Lower leg skin (tissue), 4 donors: ENCODE measurements at regions not wholly inside any gene's neighbourhood (a gene's known extent, or its start where the extent isn't known, plus 50 kb on each side); places are given as distances from the start of the nearest gene placed in this dataset.
"Not testable (repeated sequence)": the region's sequence is repeated elsewhere in the genome, so short reads cannot be mapped to it uniquely, and the experiment has no call there.

Source experiments
- DNase-seq, 2 donors: peaks; one replicate each; pipeline ENCODE4 v3.0.0-alpha.2; 2019; ENCODE audit warnings: low spot score in 2 of 2
- H3K4me3 ChIP-seq: fragments of 200-600 bp; sonication (generic); 2 replicates; pipeline ENCODE4 v1.5.1; 2017; ENCODE audit warnings: mild to moderate bottlenecking, low read depth; ENCODE audit not compliant: poor library complexity, severe bottlenecking
- POLR2A ChIP-seq, 2 donors: fragments of 450-650 bp; IDR thresholded peaks; one replicate each; pipeline ENCODE4 v1.6.1; 2016 to 2017; ENCODE audit warnings: antibody characterized with exemption in 2 of 2, mild to moderate bottlenecking in 1 of 2, moderate library complexity in 1 of 2
- WGBS, 2 donors: methylation state at CpG; one replicate each; pipeline ENCODE4 v1.1.5; 2018; 5-methylcytosine and 5-hydroxymethylcytosine counted together
- intact Hi-C: fragments of 100-400 bp; cut with DNase I; formaldehyde crosslinking; loops from one replicate; pipeline ENCODE4 v1.15.0; 2023; ENCODE audit warnings: low total_unique reads
- TF ChIP-seq, protein P1 (sequence below), 3 donors: fragments of 450-650 bp; IDR thresholded peaks; one replicate each; pipeline ENCODE4 v1.5.1; 2016; ENCODE audit warnings: antibody characterized with exemption in 3 of 3, mild to moderate bottlenecking in 3 of 3, moderate library complexity in 2 of 3

DNA sequence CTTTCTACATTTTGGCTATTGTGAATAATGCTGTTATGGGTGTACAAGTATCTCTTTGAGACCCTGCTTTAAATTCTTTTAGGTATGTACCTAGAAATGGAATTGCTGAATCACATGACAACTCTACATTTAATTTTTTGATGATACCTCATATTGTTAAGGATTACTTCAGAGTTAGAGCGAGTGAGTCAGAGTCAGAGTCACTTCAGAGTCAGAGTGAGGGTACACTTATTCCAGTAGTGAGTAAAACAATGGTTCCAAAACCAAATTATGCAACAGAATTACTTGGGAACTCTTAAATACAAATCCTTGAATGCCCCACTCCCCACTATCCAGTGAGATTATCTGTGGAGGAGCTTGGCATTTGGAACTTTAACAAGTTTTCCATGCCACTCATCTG lies 50.3 kb upstream of the SNRK start:
- no peak for DNase-seq

DNA sequence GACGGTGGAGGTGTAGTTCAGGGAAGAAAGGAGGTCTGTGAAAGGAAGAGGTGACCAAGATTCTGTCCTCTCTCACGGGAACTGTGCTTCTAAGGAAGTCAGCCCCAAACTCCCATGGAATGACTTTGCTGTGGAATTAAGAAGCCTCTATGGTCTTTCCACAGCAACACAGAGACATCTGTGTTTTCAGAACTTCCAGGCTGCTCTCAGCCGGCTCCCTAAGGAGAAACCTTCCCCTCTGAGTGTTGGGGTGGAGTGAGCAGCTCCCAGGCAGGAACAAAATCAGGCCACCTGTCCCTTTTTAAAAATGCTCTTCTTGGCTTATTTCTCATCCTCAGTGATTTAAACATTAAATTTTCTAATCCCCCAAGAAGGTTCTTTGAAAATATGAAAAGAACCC lies 53.3 kb upstream of the SNRK start:
- 66 to 77% methylated on average over 3 of the region's 3 CpGs for WGBS, 2 donors
- no peak overlapping the region for H3K4me3 ChIP-seq
- no peak for TF ChIP-seq POLR2A (IDR thresholded peaks at IDR 0.05)
- TF ChIP-seq, protein P1, sequence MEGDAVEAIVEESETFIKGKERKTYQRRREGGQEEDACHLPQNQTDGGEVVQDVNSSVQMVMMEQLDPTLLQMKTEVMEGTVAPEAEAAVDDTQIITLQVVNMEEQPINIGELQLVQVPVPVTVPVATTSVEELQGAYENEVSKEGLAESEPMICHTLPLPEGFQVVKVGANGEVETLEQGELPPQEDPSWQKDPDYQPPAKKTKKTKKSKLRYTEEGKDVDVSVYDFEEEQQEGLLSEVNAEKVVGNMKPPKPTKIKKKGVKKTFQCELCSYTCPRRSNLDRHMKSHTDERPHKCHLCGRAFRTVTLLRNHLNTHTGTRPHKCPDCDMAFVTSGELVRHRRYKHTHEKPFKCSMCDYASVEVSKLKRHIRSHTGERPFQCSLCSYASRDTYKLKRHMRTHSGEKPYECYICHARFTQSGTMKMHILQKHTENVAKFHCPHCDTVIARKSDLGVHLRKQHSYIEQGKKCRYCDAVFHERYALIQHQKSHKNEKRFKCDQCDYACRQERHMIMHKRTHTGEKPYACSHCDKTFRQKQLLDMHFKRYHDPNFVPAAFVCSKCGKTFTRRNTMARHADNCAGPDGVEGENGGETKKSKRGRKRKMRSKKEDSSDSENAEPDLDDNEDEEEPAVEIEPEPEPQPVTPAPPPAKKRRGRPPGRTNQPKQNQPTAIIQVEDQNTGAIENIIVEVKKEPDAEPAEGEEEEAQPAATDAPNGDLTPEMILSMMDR (IDR thresholded peaks at IDR 0.05): no peak
- no peak for DNase-seq
- intact Hi-C loops: no loop called here

More for the DNA sequence above, 50.3 kb upstream of the SNRK start:
- no peak for TF ChIP-seq POLR2A (IDR thresholded peaks at IDR 0.05)
- TF ChIP-seq, protein P1 (IDR thresholded peaks at IDR 0.05): no peak
- WGBS, 2 donors: 95 to 97% methylated on average over 1 of the region's 1 CpG
- H3K4me3 ChIP-seq: no peak overlapping the region
- intact Hi-C loops: no loop called here

DNA sequence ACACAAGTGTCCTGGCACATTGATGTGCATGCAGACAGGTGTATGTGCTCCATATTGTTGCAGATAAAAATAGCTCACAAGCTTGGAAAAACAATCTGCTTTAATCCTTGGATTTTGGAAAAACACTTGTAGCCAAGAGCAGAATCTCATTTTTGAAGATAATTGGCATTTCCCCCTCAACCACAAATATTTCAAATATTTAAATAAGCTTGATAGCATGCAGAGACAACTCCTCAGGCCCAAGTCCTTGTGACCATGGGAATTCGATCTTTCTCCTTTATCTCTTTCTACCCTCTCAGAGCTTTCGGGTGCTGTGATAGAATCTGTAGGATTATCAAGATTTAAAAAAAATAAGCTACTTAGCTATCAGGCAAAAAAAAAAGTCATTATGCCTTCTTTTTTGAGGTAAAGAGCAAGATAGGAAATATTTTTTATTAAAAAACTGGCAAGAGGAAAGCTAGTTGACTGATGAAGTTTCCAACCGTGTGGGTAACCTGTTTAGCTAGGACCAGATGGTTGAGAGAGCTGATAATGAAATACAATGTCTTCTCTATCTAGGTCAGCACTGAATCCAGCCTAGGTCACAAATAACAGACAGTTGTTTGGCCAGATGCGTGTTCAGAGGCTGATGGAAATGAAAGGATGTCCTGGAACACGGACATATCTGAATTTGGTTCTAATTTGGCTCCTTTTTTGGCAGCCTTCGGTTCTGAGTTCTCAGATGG lies 54.9 kb upstream of the SNRK start:
- DNase-seq: no peak
- no peak for TF ChIP-seq POLR2A (IDR thresholded peaks at IDR 0.05)
- TF ChIP-seq, protein P1 (IDR thresholded peaks at IDR 0.05): no peak

DNA sequence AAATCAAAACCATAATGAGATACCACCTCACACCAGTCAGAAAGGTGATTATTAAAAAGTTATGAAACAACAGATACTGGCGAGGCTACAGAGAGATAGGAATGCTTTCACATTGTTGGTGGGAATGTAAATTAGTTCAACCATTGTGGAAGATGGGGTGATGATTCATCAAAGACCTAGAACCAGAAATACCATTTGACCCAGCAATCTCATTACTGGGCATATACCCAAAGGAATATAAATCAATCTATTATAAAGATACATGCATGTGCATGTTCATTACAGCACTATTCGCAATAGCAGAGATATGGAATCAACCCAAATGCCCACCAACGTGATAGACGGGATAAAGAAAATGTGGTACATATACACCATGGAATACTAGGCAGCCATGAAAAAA lies 56.5 kb upstream of the SNRK start:
- intact Hi-C loops: loop anchor here (10.0 kb wide), 1 partner anchor 135 kb away; no protein-coding TSS in a partner anchor
- 50 to 57% methylated on average over 4 of the region's 4 CpGs for WGBS, 2 donors

More for the DNA sequence above, 54.9 kb upstream of the SNRK start:
- intact Hi-C loops: no loop called here
- no peak overlapping the region for H3K4me3 ChIP-seq
- WGBS, 2 donors: 53 to 62% methylated on average over 6 of the region's 6 CpGs

DNA sequence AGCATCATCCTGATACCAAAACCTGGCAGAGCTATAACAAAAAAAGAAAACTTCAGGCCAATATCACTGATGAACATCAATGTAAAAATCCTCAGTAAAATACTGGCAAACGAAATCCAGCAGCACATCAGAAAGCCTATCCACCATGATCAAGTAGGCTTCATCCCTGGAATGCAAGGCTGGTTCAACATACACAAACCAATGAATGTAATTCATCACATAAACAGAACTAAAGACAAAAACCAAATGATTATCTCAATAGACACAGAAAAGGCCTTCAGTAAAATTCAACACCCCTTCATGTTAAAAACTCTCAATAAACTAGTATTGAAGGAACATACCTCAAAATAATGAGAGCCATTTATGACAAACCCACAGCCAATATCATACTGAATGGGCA lies 58.7 kb upstream of the SNRK start:
- 88 to 100% methylated on average over 1 of the region's 1 CpG for WGBS, 2 donors
- H3K4me3 ChIP-seq, DNase-seq: not testable (repeated sequence)
- intact Hi-C loops: loop anchor here (10.0 kb wide), 1 partner anchor 137 kb away; no protein-coding TSS in a partner anchor

More for the DNA sequence above, 56.5 kb upstream of the SNRK start:
- DNase-seq, H3K4me3 ChIP-seq: not testable (repeated sequence)

DNA sequence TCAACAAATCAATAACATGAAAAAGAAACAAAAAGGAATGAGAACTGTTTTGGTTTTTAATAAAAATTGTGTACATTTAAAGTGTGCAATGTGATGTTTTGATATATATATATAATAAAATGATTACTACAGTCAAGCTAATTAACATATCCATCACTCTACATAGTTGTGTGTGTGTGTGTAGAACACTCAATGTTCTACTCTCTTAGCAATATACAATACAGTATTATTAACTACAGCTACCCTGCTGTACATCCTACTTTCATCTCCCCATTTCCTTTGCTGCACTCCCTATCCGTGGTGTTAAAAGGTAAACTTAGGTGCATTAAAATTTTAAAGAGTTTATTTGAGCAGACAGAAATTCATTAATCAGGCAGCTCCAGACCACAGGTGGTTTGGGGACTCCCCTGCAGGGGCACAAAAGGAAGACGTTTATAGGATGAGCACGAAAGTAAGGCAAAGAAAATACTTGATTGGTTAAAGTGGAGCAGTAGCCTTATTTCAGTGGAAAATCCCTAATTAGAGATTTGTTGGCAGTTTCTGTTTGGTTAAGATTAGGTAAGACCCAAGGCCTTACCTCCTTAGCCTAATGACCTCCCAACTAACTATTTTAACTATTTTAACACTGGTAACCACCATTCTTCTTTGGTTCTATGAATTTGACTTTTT lies 61.8 kb upstream of the SNRK start:
- H3K4me3 ChIP-seq: no peak overlapping the region
- no peak for DNase-seq
- no peak for TF ChIP-seq POLR2A (IDR thresholded peaks at IDR 0.05)
- TF ChIP-seq, protein P1 (IDR thresholded peaks at IDR 0.05): no peak
- intact Hi-C loops: loop anchor here (10.0 kb wide), 1 partner anchor 140 kb away; no protein-coding TSS in a partner anchor
- 61 to 69% methylated on average over 3 of the region's 3 CpGs for WGBS, 2 donors
